OCI-LY1 (cell line): ENCODE measurements at regions not wholly inside any gene's neighbourhood (a gene's known extent, or its start where the extent isn't known, plus 50 kb on each side); places are given as distances from the start of the nearest gene placed in this dataset.

Experiments used
- CTCF ChIP-seq: fragments of 200-600 bp; sonication (generic), shearing (Covaris generic); IDR thresholded peaks from 2 replicates; pipeline ENCODE4 v1.5.1; 2017; ENCODE audit warnings: mild to moderate bottlenecking, antibody characterized with exemption, low read length, moderate library complexity, mixed read lengths
- EZH2 ChIP-seq: fragments of 200-600 bp; sonication (generic), shearing (Covaris generic); IDR thresholded peaks from 2 replicates; pipeline ENCODE4 v1.8.0; 2017; ENCODE audit warnings: borderline replicate concordance, mixed run types, mild to moderate bottlenecking, antibody characterized with exemption, low read length, moderate library complexity, mixed read lengths

DNA sequence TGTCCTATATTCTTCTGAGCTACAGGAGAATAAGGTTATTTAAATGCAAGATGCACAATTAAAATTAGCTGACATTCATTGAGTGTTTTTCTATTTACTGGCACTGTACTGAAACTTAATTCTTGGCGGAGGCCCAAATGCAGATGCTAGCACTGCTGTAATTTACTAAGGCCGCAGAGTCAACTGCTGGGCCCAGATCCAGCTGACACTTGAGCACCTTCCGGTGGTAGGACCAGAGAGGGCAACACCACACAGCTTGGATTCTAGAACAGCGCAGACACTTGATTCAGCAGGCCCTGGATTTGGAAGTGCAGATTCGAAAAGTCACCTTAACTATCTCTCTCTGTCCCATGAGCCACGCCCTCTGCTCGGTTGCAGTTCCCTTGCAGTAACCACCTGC is 228.6 kb upstream of the TMEM72 start:
- no peak for TF ChIP-seq EZH2
- TF ChIP-seq CTCF, result no peak
